ENCODE measurements at regions not wholly inside any gene's neighbourhood (a gene's known extent, or its start where the extent isn't known, plus 50 kb on each side); places are given as distances from the start of the nearest gene placed in this dataset.

GRCh38 chr3:34859746-34860145, 779.6 kb upstream of the ARPP21 start:
- TF ChIP-seq POLR2A (IDR thresholded peaks at IDR 0.05), result no peak
- no peak for TF ChIP-seq CTCF (IDR thresholded peaks at IDR 0.05)
- no peak for TF ChIP-seq EP300 (IDR thresholded peaks at IDR 0.05)
- TF ChIP-seq POLR2AphosphoS5 (IDR thresholded peaks at IDR 0.05), result no peak

Data from sigmoid colon (tissue), 4 donors.